Breast epithelium (tissue), 3 donors: ENCODE measurements at regions not wholly inside any gene's neighbourhood (a gene's known extent, or its start where the extent isn't known, plus 50 kb on each side); places are given as distances from the start of the nearest gene placed in this dataset.

ENCODE experiments used
- CTCF ChIP-seq, 3 donors: fragments of 450-650 bp; IDR thresholded peaks; one replicate each; pipeline ENCODE4 v1.5.1; 2016 to 2017; ENCODE audit warnings: antibody characterized with exemption in 3 of 3, mild to moderate bottlenecking in 3 of 3, moderate library complexity in 3 of 3
- POLR2AphosphoS5 ChIP-seq, 3 donors: sonication (generic); formaldehyde crosslinking; IDR thresholded peaks; one replicate each; pipeline ENCODE4 v1.6.1; 2017; ENCODE audit warnings: antibody characterized with exemption in 3 of 3

- no peak for TF ChIP-seq POLR2AphosphoS5 (IDR thresholded peaks at IDR 0.05)
- no peak for TF ChIP-seq CTCF (IDR thresholded peaks at IDR 0.05)
These were observed 382.6 kb upstream of the CDH2 start for GRCh38 chr18:28559511-28559910.
